ENCODE measurements at regions not wholly inside any gene's neighbourhood (a gene's known extent, or its start where the extent isn't known, plus 50 kb on each side); places are given as distances from the start of the nearest gene placed in this dataset.

- no peak overlapping the region for H3K4me3 ChIP-seq (ENCODE audit: low read depth, low read length)
- peak; percentile 28 for DNase-seq (ENCODE audit: low read depth)
- no peak for TF ChIP-seq CTCF (IDR thresholded peaks at IDR 0.05; ENCODE audit: insufficient read depth, low read depth, low read length)
These were observed 357.1 kb upstream of the PDE3A start for GRCh38 chr12:20011200-20011599.

DNA sequence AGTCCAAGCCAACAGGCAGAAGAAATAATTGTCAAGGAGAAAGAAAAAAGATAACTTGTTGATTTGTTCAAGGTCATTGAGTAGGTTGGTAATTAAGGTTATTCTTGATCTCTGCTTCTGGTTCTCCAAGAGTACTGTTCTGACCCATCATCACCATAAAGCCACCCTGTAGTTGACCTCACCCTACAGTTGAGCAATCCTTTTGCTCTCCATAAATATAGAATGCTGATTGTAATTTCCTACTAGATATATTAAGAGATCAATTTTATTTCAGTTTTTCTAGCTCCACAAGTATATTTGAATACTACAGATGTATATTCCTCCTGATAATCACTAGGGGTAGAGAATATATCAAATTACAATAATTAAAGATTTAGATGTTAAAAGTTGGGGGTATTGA lies 350.5 kb upstream of the PDE3A start:
- no peak for TF ChIP-seq CTCF (IDR thresholded peaks at IDR 0.05; ENCODE audit: insufficient read depth, low read depth, low read length)
- no peak overlapping the region for H3K4me3 ChIP-seq (ENCODE audit: low read depth, low read length)
- no peak for DNase-seq (ENCODE audit: low read depth)

DNA sequence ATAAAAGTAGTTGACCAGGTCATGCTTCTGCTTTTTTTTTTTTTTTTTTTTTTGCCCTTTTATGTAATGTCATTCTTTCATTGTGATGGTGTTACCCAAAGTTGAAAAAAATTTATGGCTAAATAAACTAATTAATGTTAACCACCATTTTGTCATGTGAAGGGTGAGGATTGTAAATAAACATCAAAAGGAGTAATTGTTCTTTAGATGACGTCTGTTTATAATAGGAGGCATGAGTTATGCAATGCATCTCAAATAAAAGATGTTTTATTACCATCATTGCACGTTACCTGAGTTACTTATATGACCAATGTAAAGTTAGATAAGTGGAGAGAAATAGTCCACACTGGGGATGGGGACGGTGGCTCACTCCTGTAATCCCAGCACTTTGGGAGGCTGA lies 349.9 kb upstream of the PDE3A start:
- H3K4me3 ChIP-seq (ENCODE audit: low read depth, low read length) = no peak overlapping the region
- no peak for DNase-seq (ENCODE audit: low read depth)
- TF ChIP-seq CTCF (IDR thresholded peaks at IDR 0.05; ENCODE audit: insufficient read depth, low read depth, low read length) = no peak

DNA sequence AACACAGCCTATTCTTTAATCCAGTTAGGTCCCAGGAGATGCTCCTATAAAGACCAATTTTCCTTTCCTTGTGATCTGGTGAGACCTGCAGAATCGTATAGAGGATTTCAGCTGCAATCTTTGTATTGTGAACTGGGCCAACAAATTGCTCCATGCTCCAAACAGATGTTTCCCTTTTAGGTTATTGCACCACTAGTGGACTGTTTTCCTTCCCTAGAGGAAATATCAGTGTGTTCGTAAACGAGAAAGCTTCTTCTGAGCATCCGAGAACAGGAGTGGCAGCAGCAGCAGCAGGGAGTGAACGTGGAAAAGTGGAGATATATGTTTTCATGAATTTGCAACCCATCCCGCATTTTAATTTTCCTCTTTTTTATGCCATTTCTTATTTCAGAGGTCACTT lies 344.1 kb upstream of the PDE3A start:
- DNase-seq (ENCODE audit: low read depth) = peak; percentile 82
- no peak overlapping the region for H3K4me3 ChIP-seq (ENCODE audit: low read depth, low read length)
- TF ChIP-seq CTCF (IDR thresholded peaks at IDR 0.05; ENCODE audit: insufficient read depth, low read depth, low read length) = no peak

- no peak overlapping the region for H3K4me3 ChIP-seq (ENCODE audit: low read depth, low read length)
- no peak for TF ChIP-seq CTCF (IDR thresholded peaks at IDR 0.05; ENCODE audit: insufficient read depth, low read depth, low read length)
- DNase-seq (ENCODE audit: low read depth) = no peak
These were observed 340.3 kb upstream of the PDE3A start for GRCh38 chr12:20028033-20028432.

DNA sequence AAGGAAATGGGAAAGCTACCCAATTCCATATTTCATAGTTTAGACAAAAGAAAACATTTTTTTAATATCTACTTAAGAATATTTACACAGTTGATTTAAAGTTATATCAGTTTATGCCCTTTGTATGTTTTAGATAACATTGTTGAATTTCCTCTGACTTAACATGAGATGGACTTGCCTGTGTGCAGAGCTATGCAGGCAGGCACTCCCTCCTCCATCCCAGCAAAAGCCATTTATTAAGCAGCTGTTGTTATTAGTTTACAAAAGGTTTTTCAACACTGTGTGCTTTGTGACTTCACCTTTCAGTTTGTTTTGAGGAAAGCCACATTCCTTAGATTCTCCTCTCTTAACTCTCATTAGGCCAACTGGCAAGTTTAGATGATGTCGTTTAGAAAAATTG lies 337.5 kb upstream of the PDE3A start:
- DNase-seq (ENCODE audit: low read depth) = peak; percentile 19
- TF ChIP-seq CTCF (IDR thresholded peaks at IDR 0.05; ENCODE audit: insufficient read depth, low read depth, low read length) = no peak
- no peak overlapping the region for H3K4me3 ChIP-seq (ENCODE audit: low read depth, low read length)

- TF ChIP-seq CTCF (IDR thresholded peaks at IDR 0.05; ENCODE audit: insufficient read depth, low read depth, low read length) = no peak
- no peak overlapping the region for H3K4me3 ChIP-seq (ENCODE audit: low read depth, low read length)
- DNase-seq (ENCODE audit: low read depth) = no peak
These were observed 328.8 kb upstream of the PDE3A start for GRCh38 chr12:20039562-20039961.

Measured in fibroblast of villous mesenchyme (primary cell).